PC-9 (cell line): ENCODE measurements at regions not wholly inside any gene's neighbourhood (a gene's known extent, or its start where the extent isn't known, plus 50 kb on each side); places are given as distances from the start of the nearest gene placed in this dataset.

ENCODE experiments used
- EZH2 ChIP-seq: fragments of 200-600 bp; sonication (generic); IDR thresholded peaks from 2 replicates; pipeline ENCODE4 v1.8.0; 2017; ENCODE audit warnings: antibody characterized with exemption, low read depth
- TF ChIP-seq, protein P1 (sequence below): fragments of 200-600 bp; sonication (generic); conservative IDR thresholded peaks from 2 replicates; pipeline ENCODE4 v1.6.1; 2017; ENCODE audit warnings: mixed run types, antibody characterized with exemption, mild to moderate bottlenecking, moderate library complexity

GRCh38 chr7:85510287-85510686 lies 323.4 kb upstream of the SEMA3D start:
- TF ChIP-seq EZH2 = no peak
- TF ChIP-seq, protein P1, sequence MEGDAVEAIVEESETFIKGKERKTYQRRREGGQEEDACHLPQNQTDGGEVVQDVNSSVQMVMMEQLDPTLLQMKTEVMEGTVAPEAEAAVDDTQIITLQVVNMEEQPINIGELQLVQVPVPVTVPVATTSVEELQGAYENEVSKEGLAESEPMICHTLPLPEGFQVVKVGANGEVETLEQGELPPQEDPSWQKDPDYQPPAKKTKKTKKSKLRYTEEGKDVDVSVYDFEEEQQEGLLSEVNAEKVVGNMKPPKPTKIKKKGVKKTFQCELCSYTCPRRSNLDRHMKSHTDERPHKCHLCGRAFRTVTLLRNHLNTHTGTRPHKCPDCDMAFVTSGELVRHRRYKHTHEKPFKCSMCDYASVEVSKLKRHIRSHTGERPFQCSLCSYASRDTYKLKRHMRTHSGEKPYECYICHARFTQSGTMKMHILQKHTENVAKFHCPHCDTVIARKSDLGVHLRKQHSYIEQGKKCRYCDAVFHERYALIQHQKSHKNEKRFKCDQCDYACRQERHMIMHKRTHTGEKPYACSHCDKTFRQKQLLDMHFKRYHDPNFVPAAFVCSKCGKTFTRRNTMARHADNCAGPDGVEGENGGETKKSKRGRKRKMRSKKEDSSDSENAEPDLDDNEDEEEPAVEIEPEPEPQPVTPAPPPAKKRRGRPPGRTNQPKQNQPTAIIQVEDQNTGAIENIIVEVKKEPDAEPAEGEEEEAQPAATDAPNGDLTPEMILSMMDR = no peak
